Activated CD4-positive, alpha-beta memory T cell treated with anti-CD3 and anti-CD28 coated beads, Interleukin-2, amount 10 ng/mL, durations not matched to agents 7 days and 5 days (primary cell): ENCODE measurements at regions not wholly inside any gene's neighbourhood (a gene's known extent, or its start where the extent isn't known, plus 50 kb on each side); places are given as distances from the start of the nearest gene placed in this dataset.

Experiments used
- CTCF ChIA-PET: fragments of 350-600 bp; sonication (Branson Sonifier 250); formaldehyde crosslinking; loops from one replicate; lab custom pipeline; 2021; ENCODE audit warnings: antibody characterized with exemption, inconsistent platforms; lab: Charles Lee
- POLR2A ChIA-PET: fragments of 350-600 bp; sonication (Branson Sonifier 250); formaldehyde crosslinking; loops from one replicate; lab custom pipeline; 2021; ENCODE audit warnings: antibody characterized with exemption; lab: Charles Lee
- DNase-seq: peaks from one replicate; pipeline ENCODE4 v3.0.0-alpha.2; 2020
- H3K27ac Mint-ChIP-seq: one replicate; pipeline ENCODE4 v1.8.0; 2021; ENCODE audit warnings: mild to moderate bottlenecking, mixed read lengths
- H3K27me3 Mint-ChIP-seq: one replicate; pipeline ENCODE4 v1.8.0; 2021; ENCODE audit warnings: mixed read lengths
- H3K36me3 Mint-ChIP-seq: one replicate; pipeline ENCODE4 v1.8.0; 2021; ENCODE audit warnings: low read depth, mixed read lengths
- H3K4me1 Mint-ChIP-seq: one replicate; pipeline ENCODE4 v1.8.0; 2021; ENCODE audit warnings: mixed read lengths
- H3K4me3 Mint-ChIP-seq: one replicate; pipeline ENCODE4 v1.8.0; 2021; ENCODE audit warnings: mild to moderate bottlenecking, mixed read lengths
- H3K9me3 Mint-ChIP-seq: one replicate; pipeline ENCODE4 v1.8.0; 2021; ENCODE audit warnings: mixed read lengths

GRCh38 chr3:76820481-76820880, 219.4 kb upstream of the ROBO2 start:
- no peak for DNase-seq
- Mint-ChIP-seq H3K9me3 (peaks cover 13% of the 10 kb centered on the region), H3K4me1 (no peaks in the 10 kb centered on the region), H3K27me3 (no peaks in the 10 kb centered on the region), H3K36me3 (no peaks in the 10 kb centered on the region), H3K27ac (no peak overlapping the region), H3K4me3 (no peak overlapping the region)
- ChIA-PET POLR2A (no interaction called here), CTCF (no interaction called here)

- H3K9me3 Mint-ChIP-seq, result peaks cover 6% of the 10 kb centered on the region
- no peak overlapping the region for H3K4me3 Mint-ChIP-seq
- POLR2A ChIA-PET, result no interaction called here
- no peak overlapping the region for H3K27ac Mint-ChIP-seq
- no peaks in the 10 kb centered on the region for H3K36me3 Mint-ChIP-seq
- no peaks in the 10 kb centered on the region for H3K27me3 Mint-ChIP-seq
- H3K4me1 Mint-ChIP-seq, result no peaks in the 10 kb centered on the region
- CTCF ChIA-PET, result no interaction called here
- no peak for DNase-seq
These were observed 215.2 kb upstream of the ROBO2 start for GRCh38 chr3:76824658-76825240.

- no peak overlapping the region for H3K27ac Mint-ChIP-seq
- no peaks in the 10 kb centered on the region for H3K36me3 Mint-ChIP-seq
- H3K4me1 Mint-ChIP-seq, result no peaks in the 10 kb centered on the region
- DNase-seq, result no peak
- no peaks in the 10 kb centered on the region for H3K27me3 Mint-ChIP-seq
- ChIA-PET CTCF (no interaction called here), POLR2A (no interaction called here)
- no peak overlapping the region for H3K4me3 Mint-ChIP-seq
- H3K9me3 Mint-ChIP-seq, result peaks cover 10% of the 10 kb centered on the region
These were observed 213.0 kb upstream of the ROBO2 start for GRCh38 chr3:76826861-76827260.

- CTCF ChIA-PET, result no interaction called here
- Mint-ChIP-seq H3K9me3 (peaks cover 17% of the 10 kb centered on the region), H3K4me3 (no peak overlapping the region), H3K4me1 (no peaks in the 10 kb centered on the region), H3K27me3 (no peaks in the 10 kb centered on the region), H3K27ac (no peak overlapping the region), H3K36me3 (no peaks in the 10 kb centered on the region)
- POLR2A ChIA-PET, result no interaction called here
- no peak for DNase-seq
These were observed 212.1 kb upstream of the ROBO2 start for GRCh38 chr3:76827701-76828226.

GRCh38 chr3:76834657-76835056, 205.2 kb upstream of the ROBO2 start:
- Mint-ChIP-seq H3K4me1 (no peaks in the 10 kb centered on the region), H3K27me3 (no peaks in the 10 kb centered on the region), H3K9me3 (peaks cover 20% of the 10 kb centered on the region), H3K4me3 (no peak overlapping the region), H3K27ac (no peak overlapping the region), H3K36me3 (no peaks in the 10 kb centered on the region)
- POLR2A ChIA-PET, result no interaction called here
- DNase-seq, result no peak
- CTCF ChIA-PET, result no interaction called here

GRCh38 chr3:76841747-76842146, 198.2 kb upstream of the ROBO2 start:
- Mint-ChIP-seq H3K9me3 (peaks cover 7% of the 10 kb centered on the region), H3K36me3 (no peaks in the 10 kb centered on the region), H3K4me3 (no peak overlapping the region), H3K27ac (no peak overlapping the region), H3K27me3 (no peaks in the 10 kb centered on the region), H3K4me1 (no peaks in the 10 kb centered on the region)
- DNase-seq, result no peak
- ChIA-PET CTCF (no interaction called here), POLR2A (no interaction called here)

GRCh38 chr3:76842216-76842615, 197.7 kb upstream of the ROBO2 start:
- H3K4me3 Mint-ChIP-seq, result no peak overlapping the region
- H3K4me1 Mint-ChIP-seq, result no peaks in the 10 kb centered on the region
- no peak overlapping the region for H3K27ac Mint-ChIP-seq
- peaks cover 7% of the 10 kb centered on the region for H3K9me3 Mint-ChIP-seq
- CTCF ChIA-PET, result no interaction called here
- H3K27me3 Mint-ChIP-seq, result no peaks in the 10 kb centered on the region
- POLR2A ChIA-PET, result no interaction called here
- no peaks in the 10 kb centered on the region for H3K36me3 Mint-ChIP-seq
- no peak for DNase-seq

- Mint-ChIP-seq H3K27me3 (no peaks in the 10 kb centered on the region), H3K27ac (no peak overlapping the region), H3K9me3 (peaks cover 15% of the 10 kb centered on the region), H3K4me3 (no peak overlapping the region), H3K4me1 (no peaks in the 10 kb centered on the region), H3K36me3 (no peaks in the 10 kb centered on the region)
- no peak for DNase-seq
- CTCF ChIA-PET, result no interaction called here
- POLR2A ChIA-PET, result no interaction called here
These were observed 184.4 kb upstream of the ROBO2 start for GRCh38 chr3:76855451-76855850.

- H3K27me3 Mint-ChIP-seq, result no peaks in the 10 kb centered on the region
- CTCF ChIA-PET, result no interaction called here
- POLR2A ChIA-PET, result no interaction called here
- H3K9me3 Mint-ChIP-seq, result peaks cover 18% of the 10 kb centered on the region
- no peak overlapping the region for H3K4me3 Mint-ChIP-seq
- no peaks in the 10 kb centered on the region for H3K36me3 Mint-ChIP-seq
- no peak for DNase-seq
- H3K4me1 Mint-ChIP-seq, result no peaks in the 10 kb centered on the region
- no peak overlapping the region for H3K27ac Mint-ChIP-seq
These were observed 180.3 kb upstream of the ROBO2 start for GRCh38 chr3:76859596-76859995.

GRCh38 chr3:76864355-76864754, 175.5 kb upstream of the ROBO2 start:
- Mint-ChIP-seq H3K27ac (no peak overlapping the region), H3K4me3 (no peak overlapping the region), H3K9me3 (peaks cover 7% of the 10 kb centered on the region), H3K36me3 (no peaks in the 10 kb centered on the region), H3K27me3 (no peaks in the 10 kb centered on the region), H3K4me1 (no peaks in the 10 kb centered on the region)
- DNase-seq, result no peak
- ChIA-PET CTCF (no interaction called here), POLR2A (no interaction called here)

GRCh38 chr3:76866729-76867408, 173.0 kb upstream of the ROBO2 start:
- ChIA-PET POLR2A (no interaction called here), CTCF (no interaction called here)
- Mint-ChIP-seq H3K27me3 (no peaks in the 10 kb centered on the region), H3K4me1 (no peaks in the 10 kb centered on the region), H3K9me3 (peaks cover 11% of the 10 kb centered on the region), H3K27ac (no peak overlapping the region), H3K36me3 (no peaks in the 10 kb centered on the region), H3K4me3 (no peak overlapping the region)
- no peak for DNase-seq

GRCh38 chr3:76869726-76870384, 170.0 kb upstream of the ROBO2 start:
- H3K4me3 Mint-ChIP-seq, result no peak overlapping the region
- no peak overlapping the region for H3K27ac Mint-ChIP-seq
- CTCF ChIA-PET, result no interaction called here
- H3K27me3 Mint-ChIP-seq, result no peaks in the 10 kb centered on the region
- POLR2A ChIA-PET, result no interaction called here
- H3K4me1 Mint-ChIP-seq, result no peaks in the 10 kb centered on the region
- peaks cover 6% of the 10 kb centered on the region for H3K9me3 Mint-ChIP-seq
- no peaks in the 10 kb centered on the region for H3K36me3 Mint-ChIP-seq
- no peak for DNase-seq

- Mint-ChIP-seq H3K36me3 (no peaks in the 10 kb centered on the region), H3K9me3 (peaks cover 6% of the 10 kb centered on the region), H3K4me1 (no peaks in the 10 kb centered on the region), H3K4me3 (no peak overlapping the region), H3K27ac (no peak overlapping the region), H3K27me3 (no peaks in the 10 kb centered on the region)
- CTCF ChIA-PET, result no interaction called here
- POLR2A ChIA-PET, result no interaction called here
- no peak for DNase-seq
These were observed 168.2 kb upstream of the ROBO2 start for GRCh38 chr3:76871655-76872054.
